HG02759 (cell line): ENCODE measurements at regions not wholly inside any gene's neighbourhood (a gene's known extent, or its start where the extent isn't known, plus 50 kb on each side); places are given as distances from the start of the nearest gene placed in this dataset.

Source experiments
- ATAC-seq: cut with Tn5 transposase; IDR thresholded peaks from one replicate; pipeline ENCODE4 v1.9.1; 2021; ENCODE audit warnings: mild to moderate bottlenecking, moderate library complexity; ENCODE audit not compliant: unreplicated experiment

GRCh38 chr13:70424928-70425327, 316.7 kb upstream of the KLHL1 start:
- ATAC-seq: no peak

- no peak for ATAC-seq
Observed at GRCh38 chr13:70424428-70424827, 316.2 kb upstream of the KLHL1 start.

- no peak for ATAC-seq
Observed at GRCh38 chr13:70415136-70415535, 306.9 kb upstream of the KLHL1 start.

- ATAC-seq: no peak
Observed at GRCh38 chr13:70408865-70409264, 300.6 kb upstream of the KLHL1 start.

- ATAC-seq: no peak
Observed at GRCh38 chr13:70407486-70407885, 299.2 kb upstream of the KLHL1 start.

GRCh38 chr13:70405266-70405665, 297.0 kb upstream of the KLHL1 start:
- ATAC-seq: no peak

GRCh38 chr13:70394031-70394548, 285.8 kb upstream of the KLHL1 start:
- no peak for ATAC-seq

- ATAC-seq: no peak
Observed at GRCh38 chr13:70391678-70392077, 283.4 kb upstream of the KLHL1 start.

- no peak for ATAC-seq
Observed at GRCh38 chr13:70390968-70391367, 282.7 kb upstream of the KLHL1 start.

- ATAC-seq: no peak
Observed at GRCh38 chr13:70390064-70390463, 281.8 kb upstream of the KLHL1 start.

- no peak for ATAC-seq
Observed at GRCh38 chr13:70388935-70389334, 280.7 kb upstream of the KLHL1 start.

GRCh38 chr13:70386919-70387318, 278.7 kb upstream of the KLHL1 start:
- no peak for ATAC-seq

GRCh38 chr13:70385852-70386251, 277.6 kb upstream of the KLHL1 start:
- ATAC-seq: no peak

- ATAC-seq: no peak
Observed at GRCh38 chr13:70384156-70384555, 275.9 kb upstream of the KLHL1 start.

- no peak for ATAC-seq
Observed at GRCh38 chr13:70380809-70381208, 272.6 kb upstream of the KLHL1 start.

- ATAC-seq: no peak
Observed at GRCh38 chr13:70375718-70376117, 267.5 kb upstream of the KLHL1 start.

- no peak for ATAC-seq
Observed at GRCh38 chr13:70370924-70371323, 262.7 kb upstream of the KLHL1 start.

GRCh38 chr13:70366720-70367119, 258.5 kb upstream of the KLHL1 start:
- ATAC-seq: no peak

- ATAC-seq: no peak
Observed at GRCh38 chr13:70363991-70364390, 255.7 kb upstream of the KLHL1 start.

- ATAC-seq: no peak
Observed at GRCh38 chr13:70362820-70363570, 254.7 kb upstream of the KLHL1 start.

- ATAC-seq: no peak
Observed at GRCh38 chr13:70357031-70357430, 248.8 kb upstream of the KLHL1 start.

GRCh38 chr13:70353096-70353495, 244.8 kb upstream of the KLHL1 start:
- ATAC-seq: no peak
